C1 segment of cervical spinal cord (tissue), 14 donors: ENCODE measurements at regions not wholly inside any gene's neighbourhood (a gene's known extent, or its start where the extent isn't known, plus 50 kb on each side); places are given as distances from the start of the nearest gene placed in this dataset.

Experiments used
- DNase-seq, 14 donors: peaks; one replicate each; lab custom pipeline; 2025; lab: John Stamatoyannopoulos, UW

- DNase-seq = no peak
These were observed 86.0 kb downstream of the MID1IP1 start for GRCh38 chrX:38887222-38887621.

GRCh38 chrX:38890326-38890725 lies 89.1 kb downstream of the MID1IP1 start:
- no peak for DNase-seq

DNA sequence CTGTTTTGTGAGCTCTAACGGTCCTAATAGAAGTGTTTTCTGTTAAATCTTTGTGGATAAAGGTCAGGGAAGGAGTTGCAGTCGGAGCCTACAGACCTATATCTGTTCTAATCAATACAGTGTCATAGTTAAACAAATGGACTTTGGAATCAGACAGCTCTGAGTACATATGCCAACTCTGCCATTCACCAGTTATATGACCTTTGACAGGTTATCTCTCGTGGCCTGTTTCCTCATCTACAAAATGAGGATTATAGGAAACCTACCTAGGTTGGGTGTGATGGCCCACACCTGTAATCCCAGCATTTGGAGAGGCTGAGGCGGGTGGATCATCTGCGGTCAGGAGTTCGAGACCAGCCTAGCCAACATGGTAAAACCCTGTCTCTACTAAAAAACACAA lies 89.7 kb downstream of the MID1IP1 start:
- no peak for DNase-seq

- no peak for DNase-seq
These were observed 90.6 kb downstream of the MID1IP1 start for GRCh38 chrX:38891641-38892413.

DNA sequence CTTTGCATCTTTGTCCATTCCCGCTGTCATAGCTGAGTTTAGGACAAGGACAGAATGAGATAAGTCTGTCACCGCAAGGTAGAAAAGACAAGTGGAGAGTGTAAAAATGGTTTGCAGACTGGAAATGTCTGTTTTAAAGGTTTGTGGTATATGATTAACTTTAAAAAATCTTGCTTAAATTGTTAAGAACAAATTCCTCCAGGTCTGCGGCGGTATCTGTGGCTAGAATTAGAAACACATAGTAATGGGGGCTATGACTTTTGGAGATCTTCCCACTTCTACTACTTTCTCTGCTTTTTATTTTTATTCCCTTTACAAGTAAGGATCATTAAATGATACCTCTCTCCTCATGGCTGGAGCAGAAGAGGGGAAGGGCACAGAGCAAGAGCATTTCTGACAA lies 92.2 kb downstream of the MID1IP1 start:
- no peak for DNase-seq

- no peak for DNase-seq
These were observed 94.5 kb downstream of the MID1IP1 start for GRCh38 chrX:38895775-38896174.

GRCh38 chrX:38896724-38897298 lies 95.6 kb downstream of the MID1IP1 start:
- DNase-seq = no peak

DNA sequence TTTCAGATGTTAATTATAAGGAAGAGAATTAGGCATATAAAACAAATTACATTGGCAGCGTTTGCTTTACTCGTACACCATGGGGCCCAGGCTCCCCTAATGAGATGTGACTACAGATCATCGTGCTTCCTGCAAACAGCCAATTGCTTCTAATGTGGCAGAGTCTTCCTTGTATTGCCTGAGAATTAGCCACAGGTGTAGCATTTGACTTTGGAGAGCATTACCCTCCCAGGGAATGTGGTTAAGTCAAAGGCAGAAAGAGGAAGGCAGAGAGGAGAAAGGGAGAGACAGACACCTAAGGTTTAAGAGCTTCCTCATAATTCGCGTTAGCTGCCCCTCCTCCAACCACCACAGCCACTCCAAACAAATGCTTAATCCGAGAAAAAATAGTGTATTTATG lies 97.0 kb downstream of the MID1IP1 start:
- no peak for DNase-seq

DNA sequence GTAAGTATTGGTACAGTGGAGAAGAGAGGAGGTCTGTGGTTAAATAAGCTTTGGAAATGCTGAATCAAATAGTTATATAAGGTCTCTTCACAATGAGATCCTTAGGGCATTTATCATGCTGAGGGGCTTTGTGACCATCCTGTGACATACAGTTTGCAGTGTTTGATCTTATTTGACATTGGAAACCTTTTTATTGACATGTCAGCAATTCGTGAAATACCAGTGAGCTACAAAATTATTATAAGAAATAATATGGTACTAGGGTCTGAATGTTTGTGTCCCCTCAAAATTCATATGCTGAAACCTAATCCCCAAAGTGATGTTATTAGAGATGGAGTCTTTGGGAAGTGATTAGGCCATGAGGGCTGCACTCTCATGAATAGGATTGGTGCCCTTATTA lies 98.4 kb downstream of the MID1IP1 start:
- no peak for DNase-seq

DNA sequence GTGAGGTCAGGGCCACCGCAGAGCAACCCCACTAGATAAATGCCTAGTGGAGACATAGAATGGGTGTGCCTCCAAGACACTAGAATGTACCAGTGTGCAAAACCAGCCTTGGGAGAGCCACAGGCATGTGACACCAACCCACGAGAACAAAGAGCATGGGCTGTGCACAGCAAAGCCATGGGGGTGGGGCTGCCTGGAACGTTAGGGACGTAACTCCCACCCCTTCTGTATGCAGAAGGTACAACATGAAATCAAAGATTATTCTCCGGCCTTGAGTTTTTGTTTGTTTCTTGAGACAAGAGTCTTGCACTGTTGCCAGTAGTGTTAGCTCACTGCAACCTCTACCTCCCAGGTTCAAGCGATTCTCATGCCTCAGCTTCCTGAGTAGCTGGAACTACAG lies 99.5 kb downstream of the MID1IP1 start:
- no peak for DNase-seq

GRCh38 chrX:38902972-38903492 lies 101.8 kb downstream of the MID1IP1 start:
- DNase-seq = no peak

GRCh38 chrX:38916801-38917200 lies 115.5 kb downstream of the MID1IP1 start:
- no peak for DNase-seq

DNA sequence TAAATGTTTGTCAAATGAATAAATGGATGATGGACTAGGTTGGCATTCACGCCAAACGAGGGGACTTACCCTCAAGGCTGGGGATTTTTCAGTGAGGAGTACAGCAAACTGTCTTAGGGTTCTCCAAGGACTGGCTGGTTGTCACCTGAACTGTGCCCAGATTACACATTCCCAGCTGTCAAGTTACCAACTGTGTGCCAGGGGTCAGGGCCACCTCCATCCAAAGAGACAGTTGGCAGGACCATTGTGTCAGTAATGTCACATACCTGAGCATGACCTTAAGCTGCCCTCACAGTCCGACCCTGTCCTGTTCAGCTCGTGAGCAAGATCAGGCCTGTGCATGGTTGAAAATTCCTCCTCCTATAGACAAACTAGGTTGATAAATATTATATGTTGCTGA lies 116.7 kb downstream of the MID1IP1 start:
- no peak for DNase-seq

GRCh38 chrX:38919202-38919601 lies 117.9 kb downstream of the MID1IP1 start:
- no peak for DNase-seq

DNA sequence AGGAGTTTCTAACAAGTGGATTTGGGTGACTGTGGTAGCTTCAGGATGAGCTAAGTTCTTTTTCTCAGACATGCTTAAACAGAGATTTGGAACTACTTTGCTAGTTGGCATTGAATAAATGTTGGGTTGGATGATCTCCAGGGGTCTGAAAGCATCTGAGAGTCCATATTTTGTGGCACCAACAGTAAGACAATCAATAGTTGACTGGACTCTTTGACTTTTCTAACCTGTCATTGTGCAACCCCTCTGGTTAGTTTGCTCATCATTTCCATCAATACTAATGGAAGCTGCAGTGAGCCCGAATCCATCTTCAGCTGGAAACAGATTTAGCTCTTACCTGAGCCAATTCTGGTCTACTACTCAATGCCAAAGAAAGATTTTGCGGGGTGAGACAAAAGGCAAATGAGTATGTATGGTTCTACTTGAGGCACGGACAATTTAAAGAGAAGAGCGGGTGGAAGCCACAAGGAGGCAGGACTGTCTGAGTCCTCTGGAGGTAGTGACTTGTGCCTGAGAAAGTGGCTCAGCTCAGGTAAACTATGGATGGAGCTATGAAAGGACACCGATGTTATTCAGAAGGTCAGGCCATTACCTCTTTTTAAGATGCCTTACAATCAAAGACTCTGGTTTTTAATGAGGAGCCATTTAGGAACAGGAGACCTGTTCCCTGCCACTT lies 118.7 kb downstream of the MID1IP1 start:
- no peak for DNase-seq

GRCh38 chrX:38923451-38923969 lies 122.3 kb downstream of the MID1IP1 start:
- no peak for DNase-seq

- no peak for DNase-seq
These were observed 126.3 kb downstream of the MID1IP1 start for GRCh38 chrX:38927592-38927991.

DNA sequence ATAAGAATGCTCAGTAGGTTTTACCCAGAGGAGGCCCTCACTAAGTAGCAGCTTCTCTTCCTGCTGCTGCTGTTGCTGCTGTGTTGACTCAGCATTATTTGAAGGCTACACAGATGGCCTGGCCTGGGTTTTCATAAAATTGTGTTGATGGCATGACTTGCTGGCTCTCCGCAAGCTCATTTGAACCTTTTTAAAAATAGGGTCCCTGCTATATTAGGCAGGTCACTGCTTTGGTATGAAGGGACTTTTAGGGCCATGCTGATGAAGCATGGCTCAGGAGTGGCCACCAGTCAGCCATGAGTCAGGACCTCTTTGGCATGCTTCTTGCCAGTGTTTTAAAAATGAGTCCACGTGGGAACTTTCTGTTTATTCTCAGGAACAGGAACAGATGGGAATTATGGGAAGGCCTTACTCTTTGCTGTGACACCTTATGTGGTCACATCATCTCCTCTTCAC lies 128.7 kb downstream of the MID1IP1 start:
- DNase-seq = no peak

- DNase-seq = no peak
These were observed 129.2 kb downstream of the MID1IP1 start for GRCh38 chrX:38930474-38930873.

DNA sequence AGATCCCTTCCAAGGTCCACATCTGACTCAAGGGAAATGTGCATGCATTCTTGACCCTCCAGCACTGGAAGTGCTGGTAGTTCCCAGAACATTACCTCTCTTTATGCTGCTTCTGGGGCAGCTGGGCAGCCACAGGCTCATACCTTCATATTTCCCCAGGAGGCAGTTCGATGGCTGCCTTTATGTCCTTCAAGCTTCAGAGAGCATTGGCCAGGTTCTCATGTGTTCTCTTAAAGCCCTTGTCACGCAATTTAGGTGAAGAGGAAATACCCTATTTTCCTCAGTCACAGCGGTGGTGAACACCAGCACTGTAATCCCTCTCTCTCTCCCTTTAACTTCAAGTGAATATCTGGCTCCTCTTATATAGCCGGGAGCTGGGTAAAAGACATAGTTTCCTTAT lies 134.3 kb downstream of the MID1IP1 start:
- no peak for DNase-seq

- no peak for DNase-seq
These were observed 136.1 kb downstream of the MID1IP1 start for GRCh38 chrX:38937400-38937799.

DNA sequence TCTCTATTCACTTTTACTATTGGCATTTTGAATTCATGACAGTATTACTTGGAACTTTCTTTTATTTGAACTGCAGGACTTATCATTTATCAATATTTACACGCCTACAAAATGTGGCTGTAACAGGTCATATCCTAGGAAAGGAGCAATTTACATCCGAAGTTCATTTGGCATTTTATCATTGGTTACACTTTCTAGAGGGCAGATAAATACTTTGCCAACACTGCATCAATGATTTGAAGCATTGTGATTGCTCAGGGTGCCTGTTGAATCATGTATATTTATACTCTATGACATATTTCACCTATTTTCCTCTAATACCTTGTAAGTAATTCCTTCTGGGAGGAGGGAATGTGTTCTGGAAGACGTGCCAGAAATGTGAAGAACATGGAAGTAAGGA lies 136.7 kb downstream of the MID1IP1 start:
- no peak for DNase-seq
